ENCODE measurements at regions not wholly inside any gene's neighbourhood (a gene's known extent, or its start where the extent isn't known, plus 50 kb on each side); places are given as distances from the start of the nearest gene placed in this dataset.

DNA sequence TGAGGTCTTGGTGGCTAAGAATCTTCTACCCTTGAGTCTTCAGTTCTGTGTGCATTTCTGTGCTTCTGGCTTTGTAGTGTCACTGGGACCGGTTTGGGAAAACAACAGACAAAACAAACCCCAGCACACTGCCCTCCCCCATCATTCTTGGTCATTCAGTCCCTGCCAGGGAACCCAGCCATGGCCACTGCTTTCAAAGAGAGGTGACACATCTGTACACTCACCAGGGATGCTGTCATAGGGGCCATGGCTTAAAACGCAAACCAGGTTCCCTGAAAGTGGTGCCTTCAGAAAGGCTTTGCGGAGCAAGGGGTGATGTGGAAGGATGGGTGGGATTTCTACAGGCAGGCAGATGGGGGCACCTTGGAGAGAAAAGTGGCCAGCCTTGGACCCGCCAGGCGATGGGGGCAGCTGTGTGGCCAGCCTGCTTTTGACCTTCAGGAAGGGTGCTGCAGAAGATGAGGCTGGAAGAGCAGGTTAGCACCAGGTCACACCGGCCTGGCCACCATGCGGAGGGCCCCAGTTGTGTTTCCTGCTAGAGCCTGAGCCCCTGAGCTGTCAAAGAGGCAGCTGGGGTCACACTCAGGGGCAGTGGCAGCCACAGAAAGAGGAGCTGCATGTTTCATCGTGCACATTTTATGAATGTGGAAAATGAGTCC lies 101.3 kb downstream of the INHBB start:
- TF ChIP-seq ZNF701 (tag by site-specific recombination; IDR thresholded peaks at IDR 0.05) (no peak), ZNF335 (tag by site-specific recombination; conservative IDR thresholded peaks at IDR 0.05) (no peak)
- TF ChIP-seq, protein P1, sequence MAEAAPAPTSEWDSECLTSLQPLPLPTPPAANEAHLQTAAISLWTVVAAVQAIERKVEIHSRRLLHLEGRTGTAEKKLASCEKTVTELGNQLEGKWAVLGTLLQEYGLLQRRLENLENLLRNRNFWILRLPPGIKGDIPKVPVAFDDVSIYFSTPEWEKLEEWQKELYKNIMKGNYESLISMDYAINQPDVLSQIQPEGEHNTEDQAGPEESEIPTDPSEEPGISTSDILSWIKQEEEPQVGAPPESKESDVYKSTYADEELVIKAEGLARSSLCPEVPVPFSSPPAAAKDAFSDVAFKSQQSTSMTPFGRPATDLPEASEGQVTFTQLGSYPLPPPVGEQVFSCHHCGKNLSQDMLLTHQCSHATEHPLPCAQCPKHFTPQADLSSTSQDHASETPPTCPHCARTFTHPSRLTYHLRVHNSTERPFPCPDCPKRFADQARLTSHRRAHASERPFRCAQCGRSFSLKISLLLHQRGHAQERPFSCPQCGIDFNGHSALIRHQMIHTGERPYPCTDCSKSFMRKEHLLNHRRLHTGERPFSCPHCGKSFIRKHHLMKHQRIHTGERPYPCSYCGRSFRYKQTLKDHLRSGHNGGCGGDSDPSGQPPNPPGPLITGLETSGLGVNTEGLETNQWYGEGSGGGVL (tag by site-specific recombination; IDR thresholded peaks at IDR 0.05), result no peak
- TF ChIP-seq, protein P2, sequence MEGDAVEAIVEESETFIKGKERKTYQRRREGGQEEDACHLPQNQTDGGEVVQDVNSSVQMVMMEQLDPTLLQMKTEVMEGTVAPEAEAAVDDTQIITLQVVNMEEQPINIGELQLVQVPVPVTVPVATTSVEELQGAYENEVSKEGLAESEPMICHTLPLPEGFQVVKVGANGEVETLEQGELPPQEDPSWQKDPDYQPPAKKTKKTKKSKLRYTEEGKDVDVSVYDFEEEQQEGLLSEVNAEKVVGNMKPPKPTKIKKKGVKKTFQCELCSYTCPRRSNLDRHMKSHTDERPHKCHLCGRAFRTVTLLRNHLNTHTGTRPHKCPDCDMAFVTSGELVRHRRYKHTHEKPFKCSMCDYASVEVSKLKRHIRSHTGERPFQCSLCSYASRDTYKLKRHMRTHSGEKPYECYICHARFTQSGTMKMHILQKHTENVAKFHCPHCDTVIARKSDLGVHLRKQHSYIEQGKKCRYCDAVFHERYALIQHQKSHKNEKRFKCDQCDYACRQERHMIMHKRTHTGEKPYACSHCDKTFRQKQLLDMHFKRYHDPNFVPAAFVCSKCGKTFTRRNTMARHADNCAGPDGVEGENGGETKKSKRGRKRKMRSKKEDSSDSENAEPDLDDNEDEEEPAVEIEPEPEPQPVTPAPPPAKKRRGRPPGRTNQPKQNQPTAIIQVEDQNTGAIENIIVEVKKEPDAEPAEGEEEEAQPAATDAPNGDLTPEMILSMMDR (tag by site-specific recombination; IDR thresholded peaks at IDR 0.05), result no peak
